HG03135 (cell line): ENCODE measurements at regions not wholly inside any gene's neighbourhood (a gene's known extent, or its start where the extent isn't known, plus 50 kb on each side); places are given as distances from the start of the nearest gene placed in this dataset.
"Not testable (repeated sequence)": the region's sequence is repeated elsewhere in the genome, so short reads cannot be mapped to it uniquely, and the experiment has no call there.

Experiments used
- ATAC-seq: cut with Tn5 transposase; IDR thresholded peaks from one replicate; pipeline ENCODE4 v1.9.1; 2021; ENCODE audit warnings: mild to moderate bottlenecking, moderate library complexity; ENCODE audit not compliant: unreplicated experiment

GRCh38 chr10:38209332-38209731 is 115.2 kb downstream of the ZNF37A start:
- no peak for ATAC-seq

DNA sequence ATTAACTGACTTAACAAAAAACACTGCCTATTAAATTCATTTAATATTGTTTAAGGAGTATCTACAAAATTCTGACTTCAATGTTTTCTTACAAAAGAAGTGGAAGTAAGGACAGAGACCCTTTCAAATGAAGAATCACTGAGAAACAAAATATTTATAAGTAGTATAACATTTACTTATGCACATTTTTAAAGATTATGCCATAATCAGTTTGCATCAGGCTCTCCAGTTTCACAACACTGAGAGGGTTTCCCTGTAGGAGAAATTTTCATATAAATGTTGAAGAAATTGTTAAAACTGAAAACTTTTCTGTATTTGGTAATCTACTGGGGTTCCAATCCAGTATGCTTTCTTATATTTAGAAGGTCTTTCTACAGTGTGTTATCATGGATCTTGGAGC is 115.6 kb downstream of the ZNF37A start:
- ATAC-seq = not testable (repeated sequence)

DNA sequence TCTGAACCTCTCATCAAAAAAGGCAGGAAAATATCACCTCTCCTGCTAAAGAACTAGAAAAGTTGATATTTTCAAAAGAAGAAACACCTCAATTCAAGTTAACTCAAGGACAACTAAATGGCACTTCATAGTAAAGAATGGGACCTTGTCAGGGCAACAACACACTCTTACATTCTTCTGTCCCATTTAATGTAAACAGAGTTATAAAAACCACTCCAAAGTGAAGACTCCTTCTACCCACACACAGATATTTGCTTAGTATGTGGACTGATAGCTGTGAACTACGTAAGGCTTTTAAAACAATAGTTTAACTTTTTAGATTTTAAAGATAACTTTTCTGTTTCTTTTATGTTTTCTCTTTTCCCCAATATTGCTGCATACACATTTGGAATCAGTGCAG is 118.3 kb downstream of the ZNF37A start:
- ATAC-seq = no peak

- no peak for ATAC-seq
Measured at GRCh38 chr10:38226385-38226784, 132.2 kb downstream of the ZNF37A start.

- no peak for ATAC-seq
Measured at GRCh38 chr10:38228394-38228793, 134.3 kb downstream of the ZNF37A start.

DNA sequence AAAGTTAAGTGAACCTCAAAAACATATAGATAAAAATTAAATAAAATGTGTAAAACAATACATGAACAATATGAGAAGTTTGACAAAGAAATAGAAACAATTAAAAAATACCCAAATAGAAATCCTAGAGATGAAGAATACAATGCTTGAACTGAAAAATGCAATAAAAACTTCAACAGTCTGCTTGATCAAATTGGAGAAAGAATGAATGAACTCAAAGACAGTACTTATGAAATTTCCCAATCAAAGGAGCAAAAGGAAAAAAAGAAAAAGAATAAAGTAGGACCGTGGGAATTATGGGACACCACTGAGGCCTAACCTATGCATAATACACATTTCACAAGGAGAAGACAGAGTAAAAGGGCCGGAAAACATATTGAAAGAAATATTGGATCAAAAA is 144.3 kb downstream of the ZNF37A start:
- ATAC-seq = not testable (repeated sequence)

GRCh38 chr10:38242061-38242649 is 148.0 kb downstream of the ZNF37A start:
- ATAC-seq = not testable (repeated sequence)

DNA sequence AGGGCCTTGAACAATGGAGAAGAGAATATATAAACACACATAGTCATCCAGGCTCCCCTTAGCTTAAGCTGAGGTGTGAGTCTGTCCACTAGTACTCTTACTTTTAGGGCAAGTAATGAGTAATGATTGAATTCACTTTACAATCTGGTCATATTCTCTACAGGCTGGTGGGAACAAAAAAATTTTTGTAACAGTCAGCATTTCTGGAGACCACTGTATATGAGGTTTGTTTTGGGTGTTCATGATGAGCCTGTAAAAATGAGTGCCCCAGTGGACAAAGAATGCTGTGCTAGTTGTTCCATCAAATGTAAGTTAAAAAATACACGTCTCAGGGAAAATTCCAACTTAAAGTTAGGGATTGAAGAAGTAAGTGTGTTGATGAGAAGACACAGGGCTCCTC is 154.0 kb downstream of the ZNF37A start:
- ATAC-seq = not testable (repeated sequence)

DNA sequence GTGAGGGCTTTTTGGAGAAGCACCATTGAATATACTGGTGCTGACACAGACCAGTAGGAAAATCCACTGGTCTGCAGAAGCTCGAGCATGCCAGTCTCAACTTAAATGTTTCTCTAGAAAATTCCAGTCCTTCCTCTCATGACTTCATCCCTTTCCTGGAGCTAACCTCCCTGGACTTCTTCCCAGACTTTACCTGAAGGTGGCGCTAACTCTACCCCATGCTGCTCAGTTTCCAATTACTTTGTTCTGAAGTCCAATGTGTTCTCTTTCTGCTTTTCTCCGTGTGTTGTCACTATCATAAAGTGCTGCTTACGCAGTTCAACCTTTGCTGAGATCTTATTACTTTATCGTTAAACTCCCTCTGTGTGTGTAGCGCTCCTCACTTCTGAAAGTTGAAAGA is 158.4 kb downstream of the ZNF37A start:
- ATAC-seq = not testable (repeated sequence)

DNA sequence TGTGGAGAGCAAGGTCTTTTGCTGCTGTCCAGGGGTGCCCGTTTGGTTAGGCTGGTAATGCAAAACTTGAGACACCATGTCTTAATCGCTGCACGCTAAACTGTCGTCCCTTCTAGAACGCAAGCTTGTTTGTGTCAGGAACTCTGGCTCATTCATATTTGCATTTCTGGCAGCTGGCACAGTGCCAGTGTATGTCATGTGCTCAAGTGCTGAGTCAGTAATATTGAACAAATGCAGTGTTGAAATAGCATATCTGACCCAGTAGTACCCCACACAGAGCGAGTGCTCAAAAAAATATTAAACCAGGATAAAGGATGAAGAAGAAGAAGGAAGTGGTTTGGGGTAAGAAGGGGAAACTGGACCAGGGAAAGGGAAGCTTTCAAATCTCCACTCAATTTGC is 173.4 kb downstream of the ZNF37A start:
- not testable (repeated sequence) for ATAC-seq

DNA sequence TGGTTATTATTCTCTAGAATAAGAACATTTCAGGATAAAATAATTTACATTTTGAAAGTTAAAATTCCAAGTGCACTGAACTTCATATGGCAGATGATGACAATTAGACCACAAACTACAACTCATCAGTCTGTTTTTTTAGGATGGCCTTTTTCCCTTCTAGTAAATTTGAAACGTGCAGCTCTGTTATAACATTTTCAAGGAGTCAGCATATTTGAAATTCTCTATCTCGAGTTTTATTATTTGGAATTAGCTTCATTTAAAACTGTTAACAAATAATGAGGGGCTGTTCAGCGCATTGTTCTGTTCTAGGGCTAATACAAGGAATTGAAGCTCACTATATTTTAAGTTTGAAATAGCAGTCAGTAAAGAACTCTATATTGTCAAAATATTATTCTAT is 176.9 kb downstream of the ZNF37A start:
- ATAC-seq = not testable (repeated sequence)

GRCh38 chr10:38274879-38275278 is 180.7 kb downstream of the ZNF37A start:
- not testable (repeated sequence) for ATAC-seq

- ATAC-seq = not testable (repeated sequence)
Measured at GRCh38 chr10:38292560-38292959, 198.4 kb downstream of the ZNF37A start.

GRCh38 chr10:38310111-38310510 is 216.0 kb downstream of the ZNF37A start:
- not testable (repeated sequence) for ATAC-seq

GRCh38 chr10:38315090-38315805 is 221.1 kb downstream of the ZNF37A start:
- not testable (repeated sequence) for ATAC-seq

- ATAC-seq = not testable (repeated sequence)
Measured at GRCh38 chr10:38321393-38321792, 227.3 kb downstream of the ZNF37A start.

DNA sequence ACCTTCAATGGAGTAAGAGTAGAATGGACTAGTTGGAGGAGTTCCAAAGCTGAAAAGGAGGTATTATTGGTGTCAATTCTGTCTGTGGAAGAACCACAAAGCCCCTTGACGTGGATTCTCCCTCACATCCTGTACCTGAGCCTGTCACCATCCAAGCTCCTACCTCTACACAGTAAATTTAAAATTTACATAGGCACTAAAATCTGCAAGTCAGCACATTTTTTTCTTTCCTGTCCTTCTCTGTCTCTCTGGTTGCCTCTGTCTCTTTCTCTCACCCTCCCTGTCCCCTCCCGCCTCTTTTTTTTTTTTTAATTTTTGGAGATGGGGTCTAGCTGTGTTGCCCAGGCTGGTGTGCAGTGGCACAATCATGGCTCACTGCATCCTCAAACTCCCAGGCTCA is 236.2 kb downstream of the ZNF37A start:
- not testable (repeated sequence) for ATAC-seq

- not testable (repeated sequence) for ATAC-seq
Measured at GRCh38 chr10:38331106-38331505, 237.0 kb downstream of the ZNF37A start.

DNA sequence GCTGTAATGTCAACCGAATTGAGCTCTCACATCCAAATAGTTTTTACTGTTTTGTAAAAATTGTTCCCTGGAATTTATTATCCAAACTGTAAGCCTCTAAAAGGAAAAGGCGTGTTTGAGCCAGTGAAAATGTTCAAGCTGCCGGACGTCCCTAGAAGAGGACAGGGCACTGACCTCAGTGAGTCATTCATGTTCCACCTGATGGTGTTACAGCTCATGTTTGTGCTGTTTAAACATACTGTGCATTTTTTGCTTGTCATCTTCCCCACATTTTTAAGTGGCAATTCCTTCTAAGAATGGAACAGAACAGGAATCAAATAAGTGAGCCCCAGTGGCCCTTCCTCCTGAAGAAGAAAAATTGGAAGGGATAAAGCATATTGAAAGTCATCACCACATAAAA is 239.6 kb downstream of the ZNF37A start:
- not testable (repeated sequence) for ATAC-seq

- not testable (repeated sequence) for ATAC-seq
Measured at GRCh38 chr10:38350645-38351044, 256.5 kb downstream of the ZNF37A start.

- not testable (repeated sequence) for ATAC-seq
Measured at GRCh38 chr10:38354410-38354809, 260.3 kb downstream of the ZNF37A start.

GRCh38 chr10:38355911-38356526 is 261.9 kb downstream of the ZNF37A start:
- ATAC-seq = peak; percentile 100
